Activated T-cell treated with anti-CD3 and anti-CD28 coated beads for 4 hours (primary cell): ENCODE measurements at regions not wholly inside any gene's neighbourhood (a gene's known extent, or its start where the extent isn't known, plus 50 kb on each side); places are given as distances from the start of the nearest gene placed in this dataset.

Experiments used
- DNase-seq: peaks from one replicate; pipeline ENCODE4 v3.0.0-alpha.2; 2020

DNA sequence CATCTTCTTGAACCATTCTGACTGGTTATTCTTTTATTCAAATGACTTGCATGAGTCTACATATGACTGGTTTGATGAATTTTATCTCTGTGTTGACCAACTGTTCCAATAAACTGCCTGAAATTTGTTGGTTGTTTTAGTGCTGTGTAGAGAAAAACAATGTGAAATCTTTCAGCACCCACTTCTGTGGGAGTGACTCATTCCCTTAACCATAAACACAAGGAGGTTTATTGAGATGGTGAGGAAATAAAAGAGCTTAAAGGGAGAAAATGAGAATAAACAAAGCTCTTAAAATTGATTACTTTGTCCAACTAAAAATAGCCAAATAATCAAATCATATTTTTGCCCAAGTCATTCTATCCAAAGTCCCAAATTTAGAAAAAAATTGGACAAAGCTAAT, 341.1 kb downstream of the TGFB2 start:
- no peak for DNase-seq

DNA sequence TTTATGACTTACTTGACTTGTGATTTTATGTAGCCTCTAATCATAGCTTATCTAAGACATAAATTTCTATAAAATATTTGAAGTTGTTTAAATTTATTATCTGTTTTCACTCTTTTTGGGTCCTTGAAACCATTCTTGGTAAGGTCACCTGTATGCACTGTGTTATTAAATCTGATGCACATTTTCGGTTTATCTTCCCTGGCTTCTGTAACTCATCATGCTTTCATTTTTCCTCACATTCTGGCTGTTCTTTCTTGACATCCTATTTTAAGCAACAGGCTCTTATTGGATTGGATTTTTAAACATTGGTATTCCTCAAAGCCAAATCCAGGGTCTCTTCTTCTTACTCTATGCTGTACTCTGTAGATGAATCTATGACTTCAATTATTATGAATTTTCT, 341.6 kb downstream of the TGFB2 start:
- DNase-seq: no peak

DNA sequence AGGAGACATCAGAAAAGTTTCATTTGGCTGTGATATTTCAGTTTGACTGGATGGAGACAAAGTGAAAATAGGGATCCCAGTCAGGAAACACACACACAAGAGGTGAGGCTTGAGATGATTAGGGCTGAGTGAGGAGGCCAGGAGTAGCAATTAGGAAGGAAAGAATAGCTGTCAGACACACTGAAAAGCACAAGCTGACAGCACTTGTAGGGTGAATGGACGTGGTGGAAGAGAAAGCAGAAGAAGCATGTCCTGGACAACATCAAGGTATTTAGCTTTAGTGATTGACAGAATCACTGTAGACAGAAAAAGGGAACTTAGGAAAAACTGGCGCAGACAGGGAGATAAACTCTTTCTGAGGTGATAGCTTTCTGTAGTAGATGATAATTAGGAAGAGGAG, 347.7 kb downstream of the TGFB2 start:
- no peak for DNase-seq

DNA sequence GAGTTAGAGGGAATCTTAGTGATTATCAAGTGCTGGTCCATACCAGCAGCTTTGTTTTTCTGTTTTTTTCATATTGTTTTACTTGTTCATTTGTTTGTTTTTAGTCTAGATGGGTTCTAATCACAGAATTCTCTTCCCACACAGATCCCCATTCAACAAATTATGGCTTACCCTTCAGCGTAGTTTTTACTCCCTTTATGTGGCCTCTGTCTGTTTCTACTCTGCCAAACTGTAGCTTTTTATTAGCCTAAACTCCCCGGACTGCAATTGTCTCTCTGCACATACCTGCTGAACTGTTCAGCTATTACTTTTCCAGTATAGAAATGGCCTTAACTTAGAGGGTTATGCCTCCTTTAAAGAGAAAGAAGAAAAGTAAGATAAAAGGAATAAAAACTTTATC, 348.5 kb downstream of the TGFB2 start:
- DNase-seq: no peak

DNA sequence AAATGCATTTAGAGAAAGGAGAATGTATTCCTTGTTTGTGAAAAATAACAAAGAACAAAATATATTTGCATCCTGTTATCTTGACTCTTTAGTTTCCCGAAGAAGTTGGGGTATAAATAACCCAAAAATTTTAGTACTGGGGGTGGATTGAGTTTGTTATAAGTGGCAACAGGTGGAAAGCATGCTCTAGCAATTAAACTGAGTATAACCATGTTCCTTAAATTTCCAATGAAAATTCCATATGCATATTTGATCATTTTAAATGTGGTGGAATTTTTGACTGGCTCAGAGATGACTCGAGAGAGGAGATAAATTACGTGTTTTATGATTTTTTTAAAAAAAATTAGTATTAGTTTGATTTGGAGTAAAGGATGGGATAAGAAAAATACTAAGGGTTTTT, 348.9 kb downstream of the TGFB2 start:
- DNase-seq: no peak

DNA sequence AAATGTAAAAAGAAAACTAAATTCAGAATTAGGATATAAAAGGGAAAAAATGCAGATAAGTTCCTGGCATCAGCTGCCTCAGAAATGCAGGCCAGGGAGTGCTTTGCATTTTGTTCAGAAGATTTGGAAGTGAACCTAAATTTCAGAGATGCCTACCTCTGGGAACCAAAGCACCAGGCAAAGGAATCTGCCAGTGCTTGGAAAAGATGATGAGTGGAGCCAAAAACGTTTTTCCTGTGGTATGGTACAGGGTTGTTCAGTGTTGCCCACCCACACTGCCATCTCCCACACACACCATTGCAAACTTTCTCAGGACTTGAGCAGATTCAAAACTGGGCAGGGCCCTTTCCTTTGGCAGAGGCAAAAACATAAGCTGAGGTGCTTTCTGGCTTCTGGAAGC, 349.5 kb downstream of the TGFB2 start:
- no peak for DNase-seq

DNA sequence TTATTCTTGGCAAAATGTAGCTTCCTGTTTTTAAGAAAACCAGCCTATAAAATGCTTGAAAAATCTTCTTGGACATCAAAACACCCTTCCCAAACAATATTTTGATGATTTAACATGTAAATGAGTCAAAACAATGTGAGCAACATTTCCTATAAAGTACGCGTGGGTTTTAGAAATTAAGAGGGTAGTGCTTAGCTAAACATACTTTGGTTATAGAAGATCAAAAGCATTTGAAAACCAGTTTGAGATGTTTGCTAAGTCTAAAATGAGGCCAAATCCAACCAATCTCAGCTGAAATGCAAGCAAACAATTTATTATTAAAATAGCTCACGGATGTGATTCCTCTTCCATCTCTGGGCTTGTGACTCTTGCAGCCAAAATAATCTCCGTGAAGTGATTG, 350.4 kb downstream of the TGFB2 start:
- no peak for DNase-seq

- no peak for DNase-seq
These were observed 353.0 kb downstream of the TGFB2 start for GRCh38 chr1:218698141-218698540.

GRCh38 chr1:218699421-218699820, 354.3 kb downstream of the TGFB2 start:
- DNase-seq: no peak

- no peak for DNase-seq
These were observed 354.7 kb downstream of the TGFB2 start for GRCh38 chr1:218699865-218700264.

DNA sequence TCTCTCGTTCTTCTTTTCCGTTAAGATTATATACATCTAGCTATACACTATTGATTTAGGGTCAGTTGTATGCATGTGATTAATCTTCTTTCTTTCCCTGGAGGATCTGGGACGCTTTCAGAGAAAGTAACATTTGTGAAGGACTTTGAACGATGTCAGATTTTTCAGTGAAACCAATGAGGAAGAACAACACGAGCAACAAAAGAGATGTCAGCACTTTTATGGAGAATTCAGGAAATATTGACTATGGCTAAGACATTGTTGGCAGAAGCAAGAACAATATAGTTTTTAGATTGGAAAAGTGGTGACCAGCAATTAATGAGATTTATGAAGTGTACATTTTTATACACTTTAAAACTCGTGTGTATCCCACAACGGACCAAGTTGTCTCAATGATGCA, 355.5 kb downstream of the TGFB2 start:
- DNase-seq: no peak

DNA sequence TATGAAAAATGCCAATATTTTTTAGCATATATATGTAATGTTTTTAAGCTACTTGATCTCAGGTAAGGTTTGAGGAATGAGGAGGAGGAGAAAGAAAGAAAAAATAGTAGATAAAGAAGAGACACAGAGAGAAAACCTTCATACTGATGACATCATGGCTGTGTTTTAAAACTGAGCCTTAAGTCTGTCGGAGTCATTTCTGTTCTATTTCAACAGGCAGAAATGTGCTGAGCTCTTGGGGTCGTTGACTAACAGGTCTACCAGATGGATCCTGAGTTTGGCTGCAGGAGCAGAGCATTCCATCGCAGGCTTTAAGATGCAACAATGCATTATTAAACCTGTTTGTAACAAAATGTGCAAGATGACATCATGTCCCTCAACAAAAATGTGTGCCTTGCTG, 356.0 kb downstream of the TGFB2 start:
- DNase-seq: no peak

- DNase-seq: no peak
These were observed 357.6 kb downstream of the TGFB2 start for GRCh38 chr1:218702775-218703174.

DNA sequence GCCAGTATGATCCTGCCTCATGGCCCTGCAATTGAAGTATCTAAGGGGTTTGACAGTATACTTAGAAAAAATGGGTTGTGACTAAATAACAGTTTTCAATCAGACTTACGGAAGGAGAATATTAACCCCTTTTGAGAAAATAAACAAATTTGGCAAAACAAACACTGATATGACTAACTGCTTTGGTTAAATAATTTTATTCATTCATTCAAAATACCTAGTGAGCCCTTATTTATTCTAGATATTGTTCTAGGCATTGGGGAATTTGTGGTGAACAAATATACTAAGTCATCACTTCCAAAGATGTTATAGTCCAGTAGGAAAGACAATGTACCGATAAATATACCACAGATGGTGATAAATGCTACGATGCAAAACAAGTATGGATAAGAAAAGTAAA, 358.7 kb downstream of the TGFB2 start:
- no peak for DNase-seq

GRCh38 chr1:218705391-218705790, 360.3 kb downstream of the TGFB2 start:
- DNase-seq: no peak

GRCh38 chr1:218705911-218706893, 361.1 kb downstream of the TGFB2 start:
- DNase-seq: no peak

GRCh38 chr1:218711001-218711400, 365.9 kb downstream of the TGFB2 start:
- DNase-seq: no peak

- no peak for DNase-seq
These were observed 366.9 kb downstream of the TGFB2 start for GRCh38 chr1:218711884-218712674.

DNA sequence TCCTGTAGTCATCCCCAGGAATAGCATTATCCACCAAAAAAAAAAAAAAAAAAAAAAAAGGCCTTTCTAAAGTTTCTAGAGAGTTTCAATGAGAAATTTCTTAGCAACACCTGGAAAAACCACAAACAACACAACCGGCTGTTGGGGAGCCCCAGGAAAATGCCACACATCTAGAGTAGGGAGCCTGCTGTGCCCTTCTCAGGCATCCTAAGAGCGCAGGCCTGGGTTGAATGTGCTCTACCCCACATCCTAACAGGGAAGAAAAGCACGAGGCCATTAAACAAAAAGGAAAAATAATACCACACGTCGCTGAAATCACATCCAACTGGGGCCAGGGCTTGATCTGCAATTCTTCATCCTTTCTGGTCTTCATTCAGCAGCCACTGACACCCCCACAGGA, 367.5 kb downstream of the TGFB2 start:
- no peak for DNase-seq

GRCh38 chr1:218715961-218716669, 371.0 kb downstream of the TGFB2 start:
- no peak for DNase-seq

GRCh38 chr1:218717575-218717974, 372.4 kb downstream of the TGFB2 start:
- DNase-seq: no peak

DNA sequence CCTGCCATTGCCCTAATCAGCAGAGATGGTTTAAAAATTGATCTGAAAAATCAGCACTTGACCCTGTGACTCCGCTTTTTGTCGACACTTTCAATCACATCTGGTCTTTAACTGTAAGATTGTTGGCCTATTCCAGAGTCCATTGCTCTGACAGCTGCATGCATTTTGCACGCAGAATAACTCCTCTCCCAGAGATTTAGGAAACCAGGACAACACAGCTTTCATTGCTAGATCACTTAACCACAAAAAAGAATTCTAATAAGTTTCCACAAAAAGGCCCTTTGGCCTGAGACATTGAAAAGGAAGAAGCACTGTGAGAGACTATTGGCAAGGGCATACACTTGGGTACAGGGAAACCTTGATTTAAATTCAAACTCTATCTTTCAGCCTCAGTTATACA, 373.1 kb downstream of the TGFB2 start:
- no peak for DNase-seq

- DNase-seq: no peak
These were observed 373.8 kb downstream of the TGFB2 start for GRCh38 chr1:218718977-218719376.
